ENCODE measurements at regions not wholly inside any gene's neighbourhood (a gene's known extent, or its start where the extent isn't known, plus 50 kb on each side); places are given as distances from the start of the nearest gene placed in this dataset.

GRCh38 chr2:239507576-239508258 is 106.9 kb upstream of the HDAC4 start:
- no peak for TF ChIP-seq CTCF (IDR thresholded peaks at IDR 0.05)
- Mint-ChIP-seq H3K27ac (no peak overlapping the region), H3K4me3 (no peak overlapping the region), H3K36me3 (ENCODE audit: low read depth) (no peaks in the 10 kb centered on the region), H3K27me3 (no peaks in the 10 kb centered on the region), H3K4me1 (ENCODE audit: low read depth) (no peaks in the 10 kb centered on the region), H3K9me3 (no peaks in the 10 kb centered on the region)
- no peaks in the 10 kb centered on the region for H3K27me3 ChIP-seq (ENCODE audit: control insufficient read depth in 1 of 2, insufficient read depth in 2 of 2, low read length in 2 of 2)
- no peak overlapping the region for H3K27ac ChIP-seq (ENCODE audit: low read depth in 1 of 2, low read length in 2 of 2)
- H3K4me3 ChIP-seq (ENCODE audit: low read length) = no peak overlapping the region
- CTCF ChIA-PET = no interaction called here
- intact Hi-C loops (cut with DNase I, micrococcal nuclease) = no loop called here
- DNase-seq = no peak
- POLR2A ChIA-PET = no interaction called here
- ATAC-seq (ENCODE audit: poor library complexity) = no peak
- H3K4me1 ChIP-seq (ENCODE audit: insufficient read depth, low read length) = no peaks in the 10 kb centered on the region
- no peaks in the 10 kb centered on the region for H3K36me3 ChIP-seq (ENCODE audit: insufficient read depth, low read length)
- H3K9me3 ChIP-seq (ENCODE audit: control insufficient read depth in 1 of 2, insufficient read depth in 1 of 2, low read length in 2 of 2) = peaks cover 0 to 3% of the 10 kb centered on the region in 2 experiments

- Histone ChIP-seq H3K4me3 (ENCODE audit: low read length) (no peak overlapping the region), H3K9me3 (ENCODE audit: control insufficient read depth in 1 of 2, insufficient read depth in 1 of 2, low read length in 2 of 2) (peaks cover 0 to 1% of the 10 kb centered on the region in 2 experiments), H3K36me3 (ENCODE audit: insufficient read depth, low read length) (no peaks in the 10 kb centered on the region), H3K27me3 (ENCODE audit: control insufficient read depth in 1 of 2, insufficient read depth in 2 of 2, low read length in 2 of 2) (no peaks in the 10 kb centered on the region), H3K27ac (ENCODE audit: low read depth in 1 of 2, low read length in 2 of 2) (no peak overlapping the region), H3K4me1 (ENCODE audit: insufficient read depth, low read length) (no peaks in the 10 kb centered on the region)
- ATAC-seq (ENCODE audit: poor library complexity) (no peak), DNase-seq (no peak)
- no peaks in the 10 kb centered on the region for H3K36me3 Mint-ChIP-seq (ENCODE audit: low read depth)
- no peak for TF ChIP-seq CTCF (IDR thresholded peaks at IDR 0.05)
- H3K4me3 Mint-ChIP-seq = no peak overlapping the region
- ChIA-PET CTCF (no interaction called here), POLR2A (no interaction called here)
- H3K4me1 Mint-ChIP-seq (ENCODE audit: low read depth) = no peaks in the 10 kb centered on the region
- no peaks in the 10 kb centered on the region for H3K9me3 Mint-ChIP-seq
- intact Hi-C loops (cut with DNase I, micrococcal nuclease) = no loop called here
- H3K27ac Mint-ChIP-seq = no peak overlapping the region
- no peaks in the 10 kb centered on the region for H3K27me3 Mint-ChIP-seq
Observed at GRCh38 chr2:239506961-239507360, 106.1 kb upstream of the HDAC4 start.

- intact Hi-C loops (cut with DNase I, micrococcal nuclease) = no loop called here
- CTCF ChIA-PET = no interaction called here
- Histone ChIP-seq H3K9me3 (ENCODE audit: control insufficient read depth in 1 of 2, insufficient read depth in 1 of 2, low read length in 2 of 2) (no peaks in the 10 kb centered on the region), H3K4me1 (ENCODE audit: insufficient read depth, low read length) (no peaks in the 10 kb centered on the region), H3K27ac (ENCODE audit: low read depth in 1 of 2, low read length in 2 of 2) (no peak overlapping the region), H3K27me3 (ENCODE audit: control insufficient read depth in 1 of 2, insufficient read depth in 2 of 2, low read length in 2 of 2) (no peaks in the 10 kb centered on the region), H3K36me3 (ENCODE audit: insufficient read depth, low read length) (no peaks in the 10 kb centered on the region), H3K4me3 (ENCODE audit: low read length) (no peak overlapping the region)
- POLR2A ChIA-PET = no interaction called here
- ATAC-seq (ENCODE audit: poor library complexity) (no peak), DNase-seq (no peak)
- no peak overlapping the region for H3K4me3 Mint-ChIP-seq
- no peaks in the 10 kb centered on the region for H3K9me3 Mint-ChIP-seq
- no peaks in the 10 kb centered on the region for H3K27me3 Mint-ChIP-seq
- no peak overlapping the region for H3K27ac Mint-ChIP-seq
- H3K36me3 Mint-ChIP-seq (ENCODE audit: low read depth) = no peaks in the 10 kb centered on the region
- no peaks in the 10 kb centered on the region for H3K4me1 Mint-ChIP-seq (ENCODE audit: low read depth)
- no peak for TF ChIP-seq CTCF (IDR thresholded peaks at IDR 0.05)
Observed at GRCh38 chr2:239506101-239506857, 105.5 kb upstream of the HDAC4 start.
